Gastrocnemius medialis (tissue), 4 donors: ENCODE measurements at regions not wholly inside any gene's neighbourhood (a gene's known extent, or its start where the extent isn't known, plus 50 kb on each side); places are given as distances from the start of the nearest gene placed in this dataset.

ENCODE experiments used
- CTCF ChIP-seq, 5 experiments: fragments of 450-650 bp in 3 of 5; fragments of 200-600 bp in 2 of 5; sonication (generic) in 2 of 5; IDR thresholded peaks in 4 of 5; conservative IDR thresholded peaks in 1 of 5; 1 replicate in 4 of 5; 2 replicates in 1 of 5; pipeline ENCODE4 v1.5.1; 2016 to 2019; ENCODE audit warnings: antibody characterized with exemption in 5 of 5, mild to moderate bottlenecking in 3 of 5, moderate library complexity in 3 of 5
- POLR2A ChIP-seq, 2 donors: fragments of 450-650 bp; IDR thresholded peaks; one replicate each; pipeline ENCODE4 v1.6.1; 2017; ENCODE audit warnings: antibody characterized with exemption in 2 of 2, mild to moderate bottlenecking in 2 of 2, moderate library complexity in 2 of 2

- TF ChIP-seq CTCF (IDR thresholded peaks at IDR 0.05 in 4 of 5, conservative IDR thresholded peaks at IDR 0.05 in 1 of 5) (no peak), POLR2A (IDR thresholded peaks at IDR 0.05) (no peak)
Measured at GRCh38 chr11:131297441-131297840, 73.0 kb upstream of the NTM start.
